ENCODE measurements at regions not wholly inside any gene's neighbourhood (a gene's known extent, or its start where the extent isn't known, plus 50 kb on each side); places are given as distances from the start of the nearest gene placed in this dataset.

DNA sequence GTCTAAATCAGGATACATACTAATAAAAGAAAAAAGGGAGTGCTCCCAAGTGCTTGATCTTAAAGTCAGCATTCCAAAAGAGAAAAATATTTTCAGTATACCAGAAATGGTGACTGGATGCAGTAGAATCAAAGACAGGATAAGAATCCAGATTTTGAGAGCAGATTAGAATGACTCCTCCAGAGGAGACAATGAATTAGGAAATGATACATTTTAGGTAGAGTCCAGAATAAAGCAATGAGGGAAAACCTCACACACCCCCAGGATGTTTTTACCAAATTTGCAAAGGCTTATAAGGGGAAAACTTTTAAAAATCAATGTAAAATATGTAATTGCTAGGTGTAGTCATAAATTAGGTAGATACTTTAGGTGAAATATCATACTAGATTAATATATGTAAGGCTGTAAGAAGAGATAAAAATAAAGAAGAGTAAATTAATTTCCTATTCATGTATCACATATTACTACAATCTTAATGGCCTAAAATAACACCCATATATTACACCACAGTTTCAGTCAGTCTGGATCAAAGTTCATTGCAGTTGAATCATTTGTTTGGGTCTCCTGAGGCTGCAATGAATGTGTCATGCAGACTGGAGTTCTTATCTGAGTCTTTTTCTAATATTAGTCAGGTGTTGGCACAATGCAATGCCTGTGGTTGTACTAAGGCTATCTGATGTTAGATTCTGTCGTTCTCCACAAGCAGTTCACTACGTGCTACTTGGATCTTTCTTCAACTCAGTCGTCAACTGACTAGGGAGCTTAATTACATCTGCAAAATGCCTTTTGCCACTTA is 547.8 kb upstream of the EPHA6 start:
- TF ChIP-seq, protein P1, sequence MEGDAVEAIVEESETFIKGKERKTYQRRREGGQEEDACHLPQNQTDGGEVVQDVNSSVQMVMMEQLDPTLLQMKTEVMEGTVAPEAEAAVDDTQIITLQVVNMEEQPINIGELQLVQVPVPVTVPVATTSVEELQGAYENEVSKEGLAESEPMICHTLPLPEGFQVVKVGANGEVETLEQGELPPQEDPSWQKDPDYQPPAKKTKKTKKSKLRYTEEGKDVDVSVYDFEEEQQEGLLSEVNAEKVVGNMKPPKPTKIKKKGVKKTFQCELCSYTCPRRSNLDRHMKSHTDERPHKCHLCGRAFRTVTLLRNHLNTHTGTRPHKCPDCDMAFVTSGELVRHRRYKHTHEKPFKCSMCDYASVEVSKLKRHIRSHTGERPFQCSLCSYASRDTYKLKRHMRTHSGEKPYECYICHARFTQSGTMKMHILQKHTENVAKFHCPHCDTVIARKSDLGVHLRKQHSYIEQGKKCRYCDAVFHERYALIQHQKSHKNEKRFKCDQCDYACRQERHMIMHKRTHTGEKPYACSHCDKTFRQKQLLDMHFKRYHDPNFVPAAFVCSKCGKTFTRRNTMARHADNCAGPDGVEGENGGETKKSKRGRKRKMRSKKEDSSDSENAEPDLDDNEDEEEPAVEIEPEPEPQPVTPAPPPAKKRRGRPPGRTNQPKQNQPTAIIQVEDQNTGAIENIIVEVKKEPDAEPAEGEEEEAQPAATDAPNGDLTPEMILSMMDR (IDR thresholded peaks at IDR 0.05; ENCODE audit: low read length): no peak
- no peak for TF ChIP-seq EZH2 (optimal IDR thresholded peaks at IDR 0.05; ENCODE audit: low read depth, low read length)

Measured in MM.1S (cell line).